AG08395 (cell line): ENCODE measurements at regions not wholly inside any gene's neighbourhood (a gene's known extent, or its start where the extent isn't known, plus 50 kb on each side); places are given as distances from the start of the nearest gene placed in this dataset.
"Not testable (repeated sequence)": the region's sequence is repeated elsewhere in the genome, so short reads cannot be mapped to it uniquely, and the experiment has no call there.

ENCODE experiments used
- DNase-seq: peaks from one replicate; pipeline ENCODE4 v3.0.0; 2012; ENCODE audit warnings: mixed read lengths, low spot score

- no peak for DNase-seq
These were observed 97.3 kb upstream of the DPT start for GRCh38 chr1:168826269-168826668.

- DNase-seq, result no peak
These were observed 98.6 kb upstream of the DPT start for GRCh38 chr1:168827557-168827956.

DNA sequence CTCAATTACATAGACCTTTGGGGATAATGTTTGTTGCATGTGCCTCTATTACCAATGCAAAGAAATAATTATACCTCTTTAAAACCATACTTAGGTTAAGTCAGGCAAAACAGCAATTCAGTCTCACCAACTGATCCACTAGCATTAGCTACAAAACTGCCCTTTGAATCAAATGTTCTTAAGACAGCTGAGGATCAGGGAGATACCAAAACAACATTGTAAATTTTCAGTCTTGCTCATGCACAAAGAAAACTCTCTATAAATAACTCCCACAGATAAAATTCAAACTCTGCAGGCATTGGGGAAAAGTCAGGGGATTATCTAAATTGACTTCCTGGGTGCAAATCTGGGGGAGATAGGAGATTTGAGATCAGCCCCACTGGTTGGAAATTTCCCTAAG lies 100.9 kb upstream of the DPT start:
- no peak for DNase-seq

DNA sequence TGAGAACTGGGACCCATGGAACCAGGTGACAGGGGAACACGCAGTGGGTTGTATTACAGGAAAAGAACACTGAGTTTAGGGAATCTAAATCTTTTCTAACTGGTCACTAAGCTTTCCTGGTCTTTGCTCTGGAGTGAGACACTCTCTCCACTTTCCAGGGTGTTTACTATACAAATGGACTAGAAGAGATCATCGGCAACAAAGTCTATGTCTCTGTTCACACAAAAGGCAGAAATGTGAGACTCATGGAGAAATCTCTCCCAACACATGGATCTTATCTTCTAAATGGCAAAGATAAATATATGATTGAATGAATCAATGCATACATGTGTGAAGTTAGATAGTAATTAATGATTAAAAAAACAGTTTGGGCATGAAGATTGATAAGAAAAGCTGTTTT lies 101.6 kb upstream of the DPT start:
- DNase-seq, result no peak

- DNase-seq, result no peak
These were observed 103.7 kb upstream of the DPT start for GRCh38 chr1:168832661-168833060.

GRCh38 chr1:168833362-168833761 lies 104.4 kb upstream of the DPT start:
- DNase-seq, result no peak

DNA sequence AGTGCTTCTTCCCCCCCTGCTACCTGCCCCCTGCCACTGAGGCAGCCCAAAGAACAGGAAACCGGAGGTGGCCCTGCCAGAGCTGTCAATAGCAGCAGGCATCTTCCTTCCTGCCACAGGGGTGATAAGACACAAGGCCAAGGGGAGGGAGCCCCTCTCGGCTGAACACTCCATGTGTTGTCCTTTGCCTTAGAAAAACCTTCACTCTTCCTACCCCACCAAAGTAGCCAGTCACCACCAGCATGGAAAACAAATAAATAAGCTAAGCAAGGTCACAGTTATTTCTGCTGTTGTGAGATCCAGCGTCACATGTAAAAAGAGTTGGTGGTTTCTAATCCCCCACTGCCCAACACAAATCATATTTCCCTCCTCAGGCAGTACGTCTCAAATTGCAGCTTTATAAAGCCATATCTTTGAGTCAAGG lies 104.8 kb upstream of the DPT start:
- no peak for DNase-seq

DNA sequence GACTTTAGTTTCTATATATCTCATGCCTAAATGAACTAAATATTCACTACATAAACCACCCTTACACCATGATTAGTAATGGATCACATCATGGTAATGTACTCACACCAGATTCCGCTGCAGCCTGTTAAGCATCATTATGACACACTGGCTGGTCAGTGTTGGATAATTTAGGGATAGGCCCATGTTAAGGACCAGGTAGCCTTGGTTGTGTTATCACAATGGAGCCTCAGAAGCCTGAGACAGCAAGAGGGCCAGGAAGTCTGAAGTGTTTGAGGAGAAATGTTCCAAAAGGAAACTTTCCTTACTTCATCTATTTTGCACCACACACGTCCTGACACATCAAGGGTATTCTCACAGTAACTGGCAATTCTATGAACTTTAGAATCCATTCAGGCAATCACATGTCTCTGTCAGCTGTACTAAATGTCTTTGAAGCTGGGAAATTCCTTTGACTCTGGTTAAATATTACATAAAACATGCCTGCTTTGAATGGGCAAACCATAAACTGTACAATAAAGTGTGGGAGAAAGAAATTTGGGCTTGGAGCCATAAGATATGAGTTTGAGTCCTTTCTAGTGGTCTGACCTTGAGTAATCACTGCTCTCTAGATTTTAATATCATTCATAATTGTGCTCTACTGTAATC lies 105.3 kb upstream of the DPT start:
- DNase-seq, result no peak

DNA sequence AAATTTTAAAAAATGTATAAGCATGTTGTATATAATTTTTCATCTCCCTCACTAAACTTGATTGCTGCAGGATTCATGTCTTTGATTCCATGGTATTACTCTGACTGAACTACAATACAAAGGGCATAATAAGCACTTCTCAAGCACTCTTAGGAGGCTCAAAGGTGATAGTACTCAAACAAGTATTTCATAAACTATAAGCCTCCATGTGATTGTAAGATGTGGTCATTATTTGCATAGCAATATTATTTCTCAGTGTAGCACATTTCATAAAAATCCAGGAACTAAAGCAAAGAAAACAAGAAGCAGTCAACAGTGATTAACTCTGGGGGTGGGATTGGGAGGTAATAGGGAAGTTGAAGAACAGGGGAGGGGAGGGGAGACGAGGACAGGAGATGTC lies 106.2 kb upstream of the DPT start:
- no peak for DNase-seq

- no peak for DNase-seq
These were observed 106.8 kb upstream of the DPT start for GRCh38 chr1:168835791-168836190.

DNA sequence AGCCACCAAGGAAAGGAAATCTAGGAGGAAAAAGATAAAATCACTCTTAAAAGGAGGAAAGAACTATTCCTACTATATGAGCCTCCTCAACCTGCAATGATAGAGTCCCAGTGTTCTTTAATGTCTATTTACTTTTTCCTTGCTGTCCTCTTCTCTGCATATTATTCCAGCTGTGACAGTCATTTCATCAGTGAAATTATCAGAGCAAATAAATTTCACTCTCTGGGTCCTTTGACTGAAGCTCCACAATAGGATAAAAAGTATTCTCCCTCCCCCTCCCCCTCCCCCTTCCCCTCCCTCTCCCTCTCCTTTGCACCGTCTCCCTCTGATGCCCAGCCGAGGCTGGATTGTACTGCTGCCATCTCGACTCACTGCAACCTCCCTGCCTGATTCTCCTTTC lies 107.5 kb upstream of the DPT start:
- no peak for DNase-seq

GRCh38 chr1:168837230-168837629 lies 108.2 kb upstream of the DPT start:
- not testable (repeated sequence) for DNase-seq

GRCh38 chr1:168842306-168842705 lies 113.3 kb upstream of the DPT start:
- DNase-seq, result no peak

DNA sequence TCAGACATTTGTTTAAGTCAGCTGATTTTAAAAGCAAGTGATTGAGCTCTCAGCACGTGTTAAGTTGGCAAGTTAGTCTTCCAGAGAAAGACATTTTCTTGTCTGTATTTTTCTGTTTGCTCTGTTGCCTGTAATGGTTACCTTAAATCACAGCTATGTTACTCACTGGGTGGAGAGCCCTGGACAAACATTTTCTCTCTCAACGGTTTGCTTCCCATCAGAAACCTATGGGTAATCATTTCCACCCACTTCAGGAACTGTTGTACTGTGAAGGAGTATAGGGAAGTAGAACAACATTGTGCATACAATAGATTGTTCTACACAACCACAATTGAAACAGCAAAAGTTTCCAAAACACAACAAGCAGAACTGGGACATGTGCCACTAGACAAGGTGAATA lies 113.9 kb upstream of the DPT start:
- no peak for DNase-seq

GRCh38 chr1:168843401-168843800 lies 114.4 kb upstream of the DPT start:
- no peak for DNase-seq

DNA sequence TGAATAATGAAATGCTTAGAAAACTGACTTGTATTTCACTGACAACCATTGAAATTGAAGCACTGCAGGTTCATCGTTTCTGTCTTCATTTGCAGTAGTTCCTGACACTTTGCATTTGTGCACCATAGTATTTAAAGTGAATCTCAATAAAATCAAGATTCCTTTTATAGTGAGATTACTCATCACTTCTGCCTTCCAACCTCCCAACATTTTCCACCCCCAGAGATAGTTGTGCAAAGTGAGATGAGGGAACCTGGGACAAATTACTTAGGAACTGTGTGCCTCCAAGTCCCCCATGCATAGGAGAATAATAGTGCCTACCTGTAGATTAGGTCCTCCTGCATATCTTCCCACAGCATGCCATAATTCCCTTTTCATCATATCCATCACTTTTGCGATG lies 114.9 kb upstream of the DPT start:
- DNase-seq, result no peak

- no peak for DNase-seq
These were observed 116.1 kb upstream of the DPT start for GRCh38 chr1:168845140-168845539.

GRCh38 chr1:168848051-168848450 lies 119.0 kb upstream of the DPT start:
- no peak for DNase-seq

DNA sequence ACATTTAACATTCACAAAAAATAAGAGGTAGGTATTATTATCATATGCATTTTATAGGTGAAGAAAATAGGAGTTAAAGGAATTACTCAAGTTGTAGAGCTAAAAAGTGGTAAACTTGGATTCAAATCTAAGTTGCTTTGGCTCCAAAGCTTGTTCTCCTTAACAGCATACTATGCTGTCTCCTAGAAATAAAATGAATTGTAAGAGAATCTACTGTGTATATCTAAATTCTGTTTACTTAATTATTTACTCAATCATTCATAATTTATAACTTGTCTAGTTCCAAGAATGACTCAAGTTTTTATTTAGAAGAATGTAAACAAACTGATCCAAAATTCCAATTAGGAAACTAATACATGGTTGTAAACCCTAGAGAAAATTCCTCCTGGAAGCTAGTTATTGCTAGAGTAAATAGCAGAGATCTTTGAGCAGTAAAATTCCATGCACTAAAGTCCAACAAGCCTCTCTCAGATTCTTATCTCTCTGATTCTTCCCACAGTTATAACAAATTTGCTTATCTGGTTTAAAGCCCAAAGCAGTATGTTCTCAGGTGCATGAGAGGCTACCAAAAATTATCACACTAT lies 132.5 kb upstream of the DPT start:
- DNase-seq, result no peak

- DNase-seq, result no peak
These were observed 134.8 kb upstream of the DPT start for GRCh38 chr1:168863772-168864171.

DNA sequence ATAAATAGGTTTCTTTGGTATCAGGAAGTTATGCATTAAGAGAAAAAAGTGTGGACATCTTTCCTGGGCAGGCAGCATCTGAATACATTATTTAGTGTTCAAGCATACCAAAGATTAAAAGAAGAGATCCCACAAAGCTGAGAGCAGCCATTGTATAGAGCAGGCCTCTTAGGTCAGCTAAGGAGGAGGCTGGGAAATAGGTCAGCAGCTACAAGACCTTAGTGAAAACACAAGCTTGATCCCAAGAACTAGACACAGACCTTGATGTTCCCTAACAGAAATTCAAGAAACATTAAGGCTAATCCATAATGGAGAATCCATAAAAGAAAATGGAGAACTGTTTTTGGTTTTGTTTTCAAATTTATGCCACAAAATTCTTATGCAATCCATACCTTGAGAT lies 135.3 kb upstream of the DPT start:
- DNase-seq, result no peak

DNA sequence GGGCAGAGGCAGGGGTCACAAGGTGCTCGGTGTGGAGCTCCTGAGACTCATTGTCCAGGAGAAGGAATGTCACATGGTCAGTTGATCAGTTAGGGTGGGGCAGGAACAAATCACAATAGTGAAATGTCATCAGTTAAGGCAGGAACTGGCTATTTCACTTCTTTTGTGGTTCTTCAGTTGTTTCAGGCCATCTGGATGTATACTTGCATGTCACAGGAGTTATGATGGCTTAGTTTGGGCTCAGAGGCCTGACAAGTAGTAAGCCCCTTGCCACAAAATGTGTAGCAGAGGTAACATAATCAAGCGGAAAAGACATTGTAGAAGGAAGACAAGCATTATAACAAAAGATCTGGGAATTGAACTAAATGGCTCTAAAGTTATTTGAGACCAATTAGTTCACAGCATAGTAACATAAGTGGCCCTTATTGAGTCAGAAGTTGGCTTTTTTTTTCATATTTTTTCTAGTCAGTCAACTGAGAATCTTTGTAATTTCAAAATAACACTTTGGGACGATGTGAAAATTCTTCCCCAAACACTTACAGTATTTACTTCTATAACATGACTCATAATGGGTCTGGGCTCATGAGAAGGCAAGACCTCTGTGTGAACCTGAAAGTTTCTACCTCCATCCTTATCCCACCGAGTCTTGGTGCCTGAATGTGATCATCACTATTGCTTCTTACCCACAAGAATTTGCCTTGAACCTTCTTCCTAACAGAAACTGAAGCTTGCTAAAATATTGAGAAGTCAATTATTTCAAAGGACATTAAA lies 137.0 kb upstream of the DPT start:
- no peak for DNase-seq

- no peak for DNase-seq
These were observed 139.1 kb upstream of the DPT start for GRCh38 chr1:168867941-168868634.
